Gastroesophageal sphincter (tissue), 4 donors: ENCODE measurements at regions not wholly inside any gene's neighbourhood (a gene's known extent, or its start where the extent isn't known, plus 50 kb on each side); places are given as distances from the start of the nearest gene placed in this dataset.

Source experiments
- ATAC-seq: fragments of 150-250 bp; one replicate; pipeline ENCODE4 v1.9.1; 2016; ENCODE audit warnings: mild to moderate bottlenecking, moderate library complexity
- H3K27ac ChIP-seq, 4 donors: fragments of 200-600 bp; sonication (generic) in 3 of 4; 1 replicate in 3 of 4; 2 replicates in 1 of 4; pipeline ENCODE4 v1.5.1; 2016 to 2019
- H3K27me3 ChIP-seq: fragments of 200-600 bp; sonication (generic); one replicate; pipeline ENCODE4 v1.5.1; 2019
- H3K36me3 ChIP-seq, 2 donors: fragments of 200-600 bp; sonication (generic); one replicate each; pipeline ENCODE4 v1.5.1; 2019; ENCODE audit warnings: control low read depth in 1 of 2
- H3K4me1 ChIP-seq, 3 donors: fragments of 200-600 bp; sonication (generic); 1 replicate in 2 of 3; 2 replicates in 1 of 3; pipeline ENCODE4 v1.5.1; 2016 to 2019; ENCODE audit warnings: control low read depth in 2 of 3
- H3K4me3 ChIP-seq, 2 donors: fragments of 200-600 bp; sonication (generic); one replicate each; pipeline ENCODE4 v1.5.1; 2019; ENCODE audit warnings: mild to moderate bottlenecking in 1 of 2, moderate library complexity in 1 of 2
- H3K9me3 ChIP-seq, 3 donors: fragments of 200-600 bp; sonication (generic); one replicate each; pipeline ENCODE4 v1.5.1; 2017 to 2019; ENCODE audit warnings: control low read depth in 2 of 3
- EP300 ChIP-seq: sonication (generic); formaldehyde crosslinking; IDR thresholded peaks from one replicate; pipeline ENCODE4 v1.6.1; 2017; ENCODE audit warnings: antibody characterized with exemption, mild to moderate bottlenecking
- POLR2A ChIP-seq, 2 donors: fragments of 450-650 bp; IDR thresholded peaks; one replicate each; pipeline ENCODE4 v1.6.1; 2017; ENCODE audit warnings: antibody characterized with exemption in 2 of 2, mild to moderate bottlenecking in 2 of 2, moderate library complexity in 1 of 2
- POLR2AphosphoS5 ChIP-seq: sonication (generic); formaldehyde crosslinking; IDR thresholded peaks from one replicate; pipeline ENCODE4 v1.6.1; 2017; ENCODE audit warnings: antibody characterized with exemption
- WGBS, 2 donors: methylation state at CpG; one replicate each; pipeline ENCODE4 v1.1.5; 2018; ENCODE audit warnings: low coverage in 1 of 2; 5-methylcytosine and 5-hydroxymethylcytosine counted together
- TF ChIP-seq, protein P1 (sequence below), 4 experiments: fragments of 200-600 bp in 2 of 4; fragments of 450-650 bp in 2 of 4; sonication (generic) in 1 of 4; IDR thresholded peaks; one replicate each; pipeline ENCODE4 v1.5.1; 2017 to 2019; ENCODE audit warnings: antibody characterized with exemption in 4 of 4, mild to moderate bottlenecking in 2 of 4, moderate library complexity in 2 of 4

DNA sequence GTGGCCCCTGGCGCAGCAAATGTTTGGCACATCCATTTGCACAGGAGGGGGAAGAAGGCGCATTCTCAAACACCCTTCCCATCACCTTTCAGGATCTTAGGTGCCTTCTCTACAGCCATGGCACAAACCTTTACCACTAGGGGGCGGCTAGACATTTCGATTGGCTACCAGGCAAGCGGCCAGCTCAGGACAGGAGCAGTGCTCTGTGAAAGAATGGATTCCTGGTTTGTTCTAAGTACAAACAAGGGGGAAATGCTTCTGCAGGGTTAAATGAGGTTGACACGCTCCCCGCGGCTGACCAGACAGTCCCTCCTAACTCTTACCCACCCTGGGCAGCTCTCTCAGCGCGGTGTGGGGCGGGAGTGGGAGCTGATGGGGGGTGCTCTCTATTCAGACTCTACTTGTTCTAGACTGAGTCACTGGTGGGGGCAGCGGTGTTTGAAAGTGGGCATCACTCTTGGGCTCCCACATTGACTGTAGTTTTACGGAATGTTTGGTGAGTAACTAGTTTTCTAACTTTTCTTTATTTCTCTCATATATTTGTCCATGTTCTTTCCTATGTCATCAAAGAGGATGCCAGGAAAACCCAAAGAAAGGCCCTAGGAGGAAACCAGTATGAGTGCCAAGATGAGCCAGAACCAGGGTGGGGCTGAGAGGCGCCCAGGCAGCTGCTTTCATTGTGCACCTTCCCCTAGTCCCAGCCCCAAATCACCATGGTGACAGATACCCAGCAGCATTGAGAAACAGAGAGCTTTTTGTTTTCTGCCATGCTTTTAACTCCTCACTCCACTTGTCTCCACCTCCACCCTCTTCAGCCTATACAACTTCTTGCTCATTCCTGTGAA lies 61.4 kb upstream of the GPR158 start:
- TF ChIP-seq, protein P1, sequence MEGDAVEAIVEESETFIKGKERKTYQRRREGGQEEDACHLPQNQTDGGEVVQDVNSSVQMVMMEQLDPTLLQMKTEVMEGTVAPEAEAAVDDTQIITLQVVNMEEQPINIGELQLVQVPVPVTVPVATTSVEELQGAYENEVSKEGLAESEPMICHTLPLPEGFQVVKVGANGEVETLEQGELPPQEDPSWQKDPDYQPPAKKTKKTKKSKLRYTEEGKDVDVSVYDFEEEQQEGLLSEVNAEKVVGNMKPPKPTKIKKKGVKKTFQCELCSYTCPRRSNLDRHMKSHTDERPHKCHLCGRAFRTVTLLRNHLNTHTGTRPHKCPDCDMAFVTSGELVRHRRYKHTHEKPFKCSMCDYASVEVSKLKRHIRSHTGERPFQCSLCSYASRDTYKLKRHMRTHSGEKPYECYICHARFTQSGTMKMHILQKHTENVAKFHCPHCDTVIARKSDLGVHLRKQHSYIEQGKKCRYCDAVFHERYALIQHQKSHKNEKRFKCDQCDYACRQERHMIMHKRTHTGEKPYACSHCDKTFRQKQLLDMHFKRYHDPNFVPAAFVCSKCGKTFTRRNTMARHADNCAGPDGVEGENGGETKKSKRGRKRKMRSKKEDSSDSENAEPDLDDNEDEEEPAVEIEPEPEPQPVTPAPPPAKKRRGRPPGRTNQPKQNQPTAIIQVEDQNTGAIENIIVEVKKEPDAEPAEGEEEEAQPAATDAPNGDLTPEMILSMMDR (IDR thresholded peaks at IDR 0.05): peak in 3 of 4 experiments; percentile 39 to 72 (median 45)
- no peak for TF ChIP-seq POLR2A (IDR thresholded peaks at IDR 0.05)
- 11 to 12% methylated on average over 7 to 11 of the region's 14 CpGs for WGBS, 2 donors
- peak; percentile 51 for ATAC-seq
- peaks cover 0 to 6% (median 0%) of the 10 kb centered on the region in 3 donors for H3K4me1 ChIP-seq
- peaks cover 12% of the 10 kb centered on the region for H3K27me3 ChIP-seq
- H3K27ac ChIP-seq: no peak overlapping the region
- H3K9me3 ChIP-seq: no peaks in the 10 kb centered on the region
- no peaks in the 10 kb centered on the region for H3K36me3 ChIP-seq
- H3K4me3 ChIP-seq: no peak overlapping the region

DNA sequence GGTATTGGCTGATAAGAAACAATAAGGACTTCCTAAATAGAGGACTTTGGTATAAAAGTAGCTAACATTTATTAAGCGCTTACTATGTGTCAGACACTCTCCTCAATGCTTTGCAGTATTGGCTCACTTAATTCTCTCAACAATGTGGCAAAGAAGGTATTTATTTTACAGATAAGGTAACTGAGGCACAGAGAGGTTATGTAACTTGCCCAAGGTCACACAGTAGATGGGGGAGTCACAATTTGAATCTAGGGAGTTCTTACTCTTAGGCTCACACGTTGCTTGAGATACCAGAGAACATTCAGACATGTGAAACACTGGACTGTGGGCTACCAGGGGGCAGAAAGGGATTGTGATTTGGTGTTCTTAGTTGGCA lies 60.8 kb upstream of the GPR158 start:
- H3K4me3 ChIP-seq: no peak overlapping the region

DNA sequence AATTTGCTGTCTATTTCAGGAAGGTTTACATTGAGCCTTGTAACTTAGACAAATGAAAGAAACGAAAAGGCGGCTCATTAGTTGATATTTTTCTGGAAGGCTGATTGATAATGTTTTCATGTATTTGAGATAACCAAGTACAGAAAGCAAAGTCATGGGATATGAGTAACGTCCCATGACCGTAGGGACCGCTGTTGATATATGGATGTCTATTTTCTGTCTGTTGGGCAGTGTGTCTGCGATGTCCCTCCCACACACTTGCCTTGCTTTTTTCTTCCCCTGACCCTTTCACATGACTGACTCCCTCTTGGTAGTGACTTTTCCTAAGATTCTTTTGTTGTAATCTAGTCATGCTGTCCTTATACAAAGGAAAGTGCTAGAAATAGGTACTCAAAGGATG lies 57.0 kb upstream of the GPR158 start:
- Histone ChIP-seq H3K9me3 (no peaks in the 10 kb centered on the region), H3K4me1 (peaks cover 0 to 6% (median 0%) of the 10 kb centered on the region in 3 donors), H3K27me3 (peaks cover 12% of the 10 kb centered on the region), H3K36me3 (no peaks in the 10 kb centered on the region), H3K4me3 (no peak overlapping the region), H3K27ac (no peak overlapping the region)
- WGBS, 2 donors: 67 to 79% methylated on average over 3 to 6 of the region's 6 CpGs
- ATAC-seq: no peak
- TF ChIP-seq, protein P1 (IDR thresholded peaks at IDR 0.05): no peak
- TF ChIP-seq POLR2AphosphoS5 (no peak), POLR2A (IDR thresholded peaks at IDR 0.05) (no peak), EP300 (no peak)

More for the DNA sequence above, 60.8 kb upstream of the GPR158 start:
- H3K27ac ChIP-seq: no peak overlapping the region
- peaks cover 0 to 6% (median 0%) of the 10 kb centered on the region in 3 donors for H3K4me1 ChIP-seq
- ATAC-seq: no peak
- TF ChIP-seq POLR2A (IDR thresholded peaks at IDR 0.05) (no peak), EP300 (no peak), POLR2AphosphoS5 (no peak)
- TF ChIP-seq, protein P1 (IDR thresholded peaks at IDR 0.05): no peak
- WGBS, 2 donors: 94 to 100% methylated on average over 1 to 2 of the region's 2 CpGs
- H3K36me3 ChIP-seq: no peaks in the 10 kb centered on the region
- H3K9me3 ChIP-seq: no peaks in the 10 kb centered on the region
- H3K27me3 ChIP-seq: peaks cover 12% of the 10 kb centered on the region

DNA sequence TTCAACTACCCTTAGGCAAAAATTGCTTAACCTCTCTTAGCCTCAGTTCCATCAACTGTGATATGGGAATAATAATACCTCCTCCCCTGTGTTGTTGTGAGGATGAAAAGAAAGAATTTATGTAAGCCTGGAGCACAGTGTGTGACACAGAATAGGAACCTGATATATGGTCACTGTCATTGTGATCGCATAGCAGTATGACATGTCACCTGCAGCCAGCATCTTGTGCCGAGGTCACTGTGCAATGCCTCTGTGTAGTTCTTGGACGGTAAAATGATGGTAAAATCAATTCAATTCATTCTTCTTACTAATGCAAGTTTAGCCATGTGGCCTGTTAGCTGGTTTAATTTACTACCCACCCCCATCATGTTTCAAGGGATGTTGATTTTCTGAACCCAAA lies 54.6 kb upstream of the GPR158 start:
- WGBS, 2 donors: 90 to 94% methylated on average over 2 to 3 of the region's 3 CpGs
- peaks cover 6% of the 10 kb centered on the region for H3K27me3 ChIP-seq
- H3K9me3 ChIP-seq: no peaks in the 10 kb centered on the region
- H3K4me1 ChIP-seq: no peaks in the 10 kb centered on the region
- TF ChIP-seq, protein P1 (IDR thresholded peaks at IDR 0.05): no peak
- TF ChIP-seq EP300 (no peak), POLR2AphosphoS5 (no peak), POLR2A (IDR thresholded peaks at IDR 0.05) (no peak)
- H3K36me3 ChIP-seq: no peaks in the 10 kb centered on the region
- ATAC-seq: no peak
- no peak overlapping the region for H3K27ac ChIP-seq
- no peak overlapping the region for H3K4me3 ChIP-seq
